Activated CD4-positive, alpha-beta T cell treated with anti-CD3 and anti-CD28 coated beads, Interleukin-2, Interleukin-4, amounts not matched to agents 100 ng/mL and 50 ng/mL, durations not matched to agents 16 hours and 8 hours (primary cell): ENCODE measurements at regions not wholly inside any gene's neighbourhood (a gene's known extent, or its start where the extent isn't known, plus 50 kb on each side); places are given as distances from the start of the nearest gene placed in this dataset.

Experiments used
- DNase-seq: peaks from one replicate; pipeline ENCODE4 v3.0.0-alpha.2; 2020; ENCODE audit warnings: low spot score

DNA sequence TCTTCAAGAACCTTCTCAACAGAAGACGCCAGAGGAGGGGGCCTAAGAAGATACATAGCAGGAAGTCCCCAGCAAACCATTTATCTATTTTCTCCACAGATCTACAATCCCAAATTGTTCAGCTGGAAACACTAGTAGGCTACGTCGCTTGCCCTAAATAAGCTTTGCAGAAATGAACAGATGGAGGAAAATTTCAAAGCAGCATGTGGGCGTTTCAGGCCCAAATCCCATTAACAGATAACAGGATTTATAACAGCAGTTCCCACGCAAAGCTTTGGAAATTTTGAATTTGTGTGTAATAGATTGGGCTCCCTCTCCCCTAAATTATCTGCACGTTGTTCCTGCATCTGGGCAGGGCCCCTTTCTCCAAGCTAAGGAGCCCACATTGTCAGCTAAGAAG is 60.6 kb upstream of the FRMD4A start:
- no peak for DNase-seq

GRCh38 chr10:14389981-14390590 is 59.4 kb upstream of the FRMD4A start:
- DNase-seq: peak; percentile 84

DNA sequence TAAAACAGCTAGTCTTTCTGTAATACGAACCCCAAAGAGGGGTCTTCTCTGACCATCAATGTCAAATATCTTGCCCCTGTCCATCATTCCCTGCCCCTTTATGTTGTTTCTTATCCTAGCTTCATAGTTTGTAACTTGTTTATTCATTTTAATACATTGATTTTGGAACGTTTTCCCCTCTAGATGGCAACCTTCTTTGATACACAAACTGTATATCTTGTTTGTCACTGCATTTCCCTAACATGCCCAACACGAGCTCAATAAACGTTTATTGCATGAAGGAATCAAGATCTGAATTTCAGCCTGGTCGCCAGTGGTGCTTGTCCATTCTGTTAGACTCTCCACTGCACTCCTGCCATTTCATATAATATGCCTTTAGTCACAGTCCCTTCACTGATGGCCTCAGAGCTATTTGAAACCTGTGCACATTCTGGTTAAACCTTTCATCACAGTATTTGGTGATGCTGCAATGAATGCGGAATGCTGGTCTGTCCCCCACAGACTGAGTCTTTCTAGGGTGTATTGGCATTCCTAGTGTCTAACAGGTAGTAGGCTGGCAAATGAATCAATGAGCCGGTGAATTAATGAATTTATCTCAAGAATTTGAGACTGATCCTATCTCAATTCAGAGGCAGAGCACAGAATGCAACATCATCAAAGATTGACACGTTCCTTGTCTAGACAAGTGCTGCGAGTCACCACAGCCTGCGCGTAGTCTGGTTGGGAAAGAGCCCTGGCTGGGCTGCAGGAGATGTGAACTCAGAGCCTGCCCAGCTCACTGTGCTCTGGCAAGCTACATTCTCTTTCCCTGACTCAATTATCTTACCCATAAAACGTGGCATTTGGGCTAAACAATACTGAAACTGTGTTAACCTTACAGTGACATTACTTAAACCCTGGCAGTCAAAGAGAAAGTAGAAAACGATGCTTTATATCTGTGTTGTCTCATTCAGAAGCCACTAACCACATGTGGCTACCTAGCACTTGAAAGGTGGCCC is 55.2 kb upstream of the FRMD4A start:
- peak; percentile 51 for DNase-seq

GRCh38 chr10:14384915-14385314 is 54.2 kb upstream of the FRMD4A start:
- DNase-seq: no peak

- DNase-seq: no peak
These were observed 53.5 kb upstream of the FRMD4A start for GRCh38 chr10:14384116-14384730.

GRCh38 chr10:14383266-14383665 is 52.5 kb upstream of the FRMD4A start:
- DNase-seq: no peak

- no peak for DNase-seq
These were observed 51.8 kb upstream of the FRMD4A start for GRCh38 chr10:14382531-14382930.

- DNase-seq: peak; percentile 19
These were observed 51.3 kb upstream of the FRMD4A start for GRCh38 chr10:14382022-14382421.

DNA sequence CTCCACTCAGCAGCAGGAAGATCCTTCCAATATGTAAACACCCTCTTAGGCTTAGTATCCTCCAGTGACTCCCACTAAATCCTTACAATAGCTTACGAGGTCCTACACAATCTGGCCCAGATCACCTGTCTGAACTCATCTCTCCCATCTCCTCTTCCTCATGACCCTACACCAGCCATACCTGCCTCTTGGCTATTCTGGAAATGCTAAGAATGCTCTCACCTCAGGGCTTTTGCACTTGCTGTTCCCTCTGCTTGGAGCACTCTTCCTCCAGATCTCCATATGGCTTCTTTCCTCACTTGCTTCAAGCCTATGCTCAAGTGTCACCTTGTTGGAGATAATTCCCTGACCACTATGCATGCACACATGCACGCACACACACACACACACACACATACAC is 50.8 kb upstream of the FRMD4A start:
- DNase-seq: no peak

DNA sequence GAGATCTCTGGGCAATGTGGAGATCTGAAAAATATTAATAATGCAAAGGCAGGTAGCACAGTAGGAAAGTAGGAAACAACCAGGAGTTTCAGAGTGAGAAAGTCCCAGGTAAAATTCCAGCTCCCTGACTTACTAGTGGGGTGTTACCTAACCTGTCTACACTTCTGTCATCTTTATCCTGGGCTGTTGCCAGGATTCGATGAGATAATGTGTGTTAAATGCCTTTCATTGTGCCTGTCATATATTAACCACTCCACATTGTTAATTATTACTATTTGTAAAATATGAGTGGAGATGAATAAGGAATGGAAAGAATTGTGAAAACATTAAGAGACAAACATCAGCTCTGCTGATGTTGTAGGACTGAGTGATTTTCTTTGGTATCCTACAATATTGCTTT is 50.0 kb upstream of the FRMD4A start:
- no peak for DNase-seq
